OCI-LY1 (cell line): ENCODE measurements at regions not wholly inside any gene's neighbourhood (a gene's known extent, or its start where the extent isn't known, plus 50 kb on each side); places are given as distances from the start of the nearest gene placed in this dataset.

ENCODE experiments used
- CTCF ChIP-seq: fragments of 200-600 bp; sonication (generic), shearing (Covaris generic); IDR thresholded peaks from 2 replicates; pipeline ENCODE4 v1.5.1; 2017; ENCODE audit warnings: mild to moderate bottlenecking, antibody characterized with exemption, low read length, moderate library complexity, mixed read lengths
- EZH2 ChIP-seq: fragments of 200-600 bp; sonication (generic), shearing (Covaris generic); IDR thresholded peaks from 2 replicates; pipeline ENCODE4 v1.8.0; 2017; ENCODE audit warnings: borderline replicate concordance, mixed run types, mild to moderate bottlenecking, antibody characterized with exemption, low read length, moderate library complexity, mixed read lengths

- no peak for TF ChIP-seq CTCF
- no peak for TF ChIP-seq EZH2
Observed at GRCh38 chr10:2686691-2687090, 380.7 kb upstream of the PFKP start.
